ENCODE measurements at regions not wholly inside any gene's neighbourhood (a gene's known extent, or its start where the extent isn't known, plus 50 kb on each side); places are given as distances from the start of the nearest gene placed in this dataset.
"Not testable (repeated sequence)": the region's sequence is repeated elsewhere in the genome, so short reads cannot be mapped to it uniquely, and the experiment has no call there.

DNA sequence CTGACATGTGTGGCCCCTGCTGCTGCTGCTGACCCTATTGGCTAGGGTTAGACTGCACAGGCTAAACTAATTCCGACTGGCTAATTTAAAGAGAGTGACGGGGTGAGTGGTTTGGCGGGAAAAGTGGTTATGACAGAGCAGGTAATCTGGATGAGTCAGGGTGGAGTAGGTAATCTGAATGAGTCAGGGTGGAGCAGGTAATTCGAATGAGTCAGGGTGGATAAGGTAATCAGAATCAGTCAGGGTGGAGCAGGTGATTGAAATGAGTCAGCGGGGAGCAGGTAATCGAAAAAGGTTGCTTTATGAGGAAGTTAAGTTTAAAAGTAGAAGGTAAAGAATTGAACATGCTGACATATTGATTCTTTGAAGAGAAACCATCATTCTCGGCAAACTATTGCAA lies 683.3 kb downstream of the REEP3 start:
- H3K27ac ChIP-seq (ENCODE audit: low read depth in 2 of 2, low read length in 1 of 2); H3K4me1 ChIP-seq (ENCODE audit: control insufficient read depth in 2 of 2, insufficient read depth in 2 of 2, low read length in 1 of 2); H3K9me3 ChIP-seq (ENCODE audit: control insufficient read depth in 2 of 2, insufficient read depth in 1 of 2, low read depth in 1 of 2, low read length in 1 of 2); H3K27me3 ChIP-seq (ENCODE audit: control insufficient read depth in 1 of 2, insufficient read depth in 2 of 2, low read length in 2 of 2); H3K36me3 ChIP-seq (ENCODE audit: control insufficient read depth in 2 of 2, insufficient read depth in 2 of 2, low read length in 1 of 2); H3K4me3 ChIP-seq (ENCODE audit: low read depth in 1 of 2, low read length in 2 of 2): not testable (repeated sequence)
- 83 to 86% methylated on average over 7 of the region's 7 CpGs for WGBS, 2 donors

DNA sequence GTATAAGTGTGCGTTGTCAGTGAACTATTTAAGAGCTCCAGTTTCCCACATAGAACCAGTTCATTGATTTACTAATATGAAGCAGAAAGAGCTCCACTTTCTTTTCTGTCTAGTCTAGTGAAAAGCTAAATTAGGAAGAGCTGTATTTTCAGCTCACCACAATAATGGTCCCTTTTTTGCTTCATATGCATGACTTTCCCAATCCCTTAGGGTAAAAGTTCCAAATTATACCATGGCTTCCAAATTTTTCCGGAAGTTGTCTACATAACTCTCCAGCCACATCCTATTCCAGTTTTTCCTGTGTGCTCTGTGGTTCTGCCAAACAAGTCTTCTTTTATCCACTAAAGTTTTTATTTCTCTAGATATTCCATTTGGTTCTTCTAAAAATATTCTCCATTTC lies 685.2 kb downstream of the REEP3 start:
- WGBS, 2 donors = 78 to 79% methylated on average over 2 of the region's 2 CpGs

DNA sequence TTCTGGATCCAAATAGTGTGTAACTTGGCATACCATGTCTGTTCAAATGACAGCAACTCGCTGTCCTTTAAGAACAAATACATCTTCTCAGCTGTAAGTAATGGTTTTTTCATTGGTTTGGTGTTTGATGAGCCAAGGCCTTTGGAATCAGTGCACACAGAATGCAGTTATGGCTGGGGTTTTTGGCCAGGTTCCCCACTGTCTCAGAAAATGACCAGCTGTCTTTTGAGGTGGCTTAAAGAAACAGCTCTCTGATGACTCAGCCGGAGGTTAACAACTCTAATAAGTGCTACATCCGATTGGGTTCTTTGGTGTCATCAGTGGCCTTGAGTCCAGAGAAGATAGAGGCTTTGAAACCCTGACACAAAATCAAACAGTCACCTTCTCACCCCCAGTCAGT lies 688.4 kb downstream of the REEP3 start:
- Histone ChIP-seq H3K27ac (ENCODE audit: low read depth in 2 of 2, low read length in 1 of 2) (no peak overlapping the region), H3K9me3 (ENCODE audit: control insufficient read depth in 2 of 2, insufficient read depth in 1 of 2, low read depth in 1 of 2, low read length in 1 of 2) (no peaks in the 10 kb centered on the region), H3K36me3 (ENCODE audit: control insufficient read depth in 2 of 2, insufficient read depth in 2 of 2, low read length in 1 of 2) (no peaks in the 10 kb centered on the region), H3K4me1 (ENCODE audit: control insufficient read depth in 2 of 2, insufficient read depth in 2 of 2, low read length in 1 of 2) (no peaks in the 10 kb centered on the region), H3K27me3 (ENCODE audit: control insufficient read depth in 1 of 2, insufficient read depth in 2 of 2, low read length in 2 of 2) (no peaks in the 10 kb centered on the region), H3K4me3 (ENCODE audit: low read depth in 1 of 2, low read length in 2 of 2) (no peak overlapping the region)
- whole genome bisulfite sequencing, 2 donors = 48 to 49% methylated on average over 3 of the region's 3 CpGs

More for the DNA sequence above, 685.2 kb downstream of the REEP3 start:
- no peaks in the 10 kb centered on the region for H3K36me3 ChIP-seq (ENCODE audit: control insufficient read depth in 2 of 2, insufficient read depth in 2 of 2, low read length in 1 of 2)
- H3K9me3 ChIP-seq (ENCODE audit: control insufficient read depth in 2 of 2, insufficient read depth in 1 of 2, low read depth in 1 of 2, low read length in 1 of 2) = no peaks in the 10 kb centered on the region
- H3K27ac ChIP-seq (ENCODE audit: low read depth in 2 of 2, low read length in 1 of 2) = no peak overlapping the region
- no peak overlapping the region for H3K4me3 ChIP-seq (ENCODE audit: low read depth in 1 of 2, low read length in 2 of 2)
- H3K4me1 ChIP-seq (ENCODE audit: control insufficient read depth in 2 of 2, insufficient read depth in 2 of 2, low read length in 1 of 2) = no peaks in the 10 kb centered on the region
- no peaks in the 10 kb centered on the region for H3K27me3 ChIP-seq (ENCODE audit: control insufficient read depth in 1 of 2, insufficient read depth in 2 of 2, low read length in 2 of 2)

DNA sequence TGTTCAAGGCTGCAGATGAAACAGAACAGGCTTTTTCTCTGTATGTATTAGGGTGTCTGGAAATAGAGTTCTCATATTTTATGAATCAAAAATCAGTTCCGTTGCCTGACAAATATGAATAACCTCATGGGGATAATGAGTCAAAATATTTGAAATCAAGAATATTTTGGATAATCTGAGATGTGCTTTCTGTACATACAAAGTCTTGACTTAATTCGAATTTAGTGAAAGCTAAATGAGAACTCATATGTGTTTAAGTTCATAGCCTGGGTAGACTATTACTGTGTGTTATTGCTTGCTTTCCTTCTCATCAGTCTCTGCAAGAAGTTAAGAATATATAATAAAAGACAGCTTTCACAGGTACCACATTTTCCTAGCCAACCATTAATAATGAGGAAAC lies 689.0 kb downstream of the REEP3 start:
- Histone ChIP-seq H3K4me3 (ENCODE audit: low read depth in 1 of 2, low read length in 2 of 2) (no peak overlapping the region), H3K36me3 (ENCODE audit: control insufficient read depth in 2 of 2, insufficient read depth in 2 of 2, low read length in 1 of 2) (no peaks in the 10 kb centered on the region), H3K4me1 (ENCODE audit: control insufficient read depth in 2 of 2, insufficient read depth in 2 of 2, low read length in 1 of 2) (no peaks in the 10 kb centered on the region), H3K27me3 (ENCODE audit: control insufficient read depth in 1 of 2, insufficient read depth in 2 of 2, low read length in 2 of 2) (no peaks in the 10 kb centered on the region), H3K27ac (ENCODE audit: low read depth in 2 of 2, low read length in 1 of 2) (no peak overlapping the region), H3K9me3 (ENCODE audit: control insufficient read depth in 2 of 2, insufficient read depth in 1 of 2, low read depth in 1 of 2, low read length in 1 of 2) (no peaks in the 10 kb centered on the region)
- 73 to 75% methylated on average over 2 of the region's 2 CpGs for WGBS, 2 donors

DNA sequence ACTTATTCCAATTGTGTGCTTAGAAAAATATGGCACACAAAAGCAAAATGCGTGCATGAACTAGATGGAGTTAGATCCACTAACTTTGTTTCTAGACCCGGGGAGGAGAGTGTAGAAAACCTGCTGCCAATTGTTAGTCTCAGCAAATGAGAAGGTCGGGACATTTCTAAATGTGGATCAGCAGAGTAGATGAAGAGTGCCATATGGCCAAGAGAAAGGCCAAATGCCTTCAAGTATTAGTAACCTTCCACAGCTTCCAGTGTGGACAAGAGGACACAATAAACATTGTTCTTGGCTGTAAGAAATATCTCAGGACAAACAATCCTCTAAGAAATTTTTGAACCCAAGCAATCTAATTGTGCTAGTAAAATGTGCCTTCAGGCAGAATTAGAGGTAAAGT lies 690.3 kb downstream of the REEP3 start:
- no peaks in the 10 kb centered on the region for H3K9me3 ChIP-seq (ENCODE audit: control insufficient read depth in 2 of 2, insufficient read depth in 1 of 2, low read depth in 1 of 2, low read length in 1 of 2)
- H3K4me1 ChIP-seq (ENCODE audit: control insufficient read depth in 2 of 2, insufficient read depth in 2 of 2, low read length in 1 of 2) = no peaks in the 10 kb centered on the region
- H3K27ac ChIP-seq (ENCODE audit: low read depth in 2 of 2, low read length in 1 of 2) = no peak overlapping the region
- no peaks in the 10 kb centered on the region for H3K27me3 ChIP-seq (ENCODE audit: control insufficient read depth in 1 of 2, insufficient read depth in 2 of 2, low read length in 2 of 2)
- WGBS, 2 donors = 61 to 64% methylated on average over 3 of the region's 3 CpGs
- no peaks in the 10 kb centered on the region for H3K36me3 ChIP-seq (ENCODE audit: control insufficient read depth in 2 of 2, insufficient read depth in 2 of 2, low read length in 1 of 2)
- H3K4me3 ChIP-seq (ENCODE audit: low read depth in 1 of 2, low read length in 2 of 2) = no peak overlapping the region

DNA sequence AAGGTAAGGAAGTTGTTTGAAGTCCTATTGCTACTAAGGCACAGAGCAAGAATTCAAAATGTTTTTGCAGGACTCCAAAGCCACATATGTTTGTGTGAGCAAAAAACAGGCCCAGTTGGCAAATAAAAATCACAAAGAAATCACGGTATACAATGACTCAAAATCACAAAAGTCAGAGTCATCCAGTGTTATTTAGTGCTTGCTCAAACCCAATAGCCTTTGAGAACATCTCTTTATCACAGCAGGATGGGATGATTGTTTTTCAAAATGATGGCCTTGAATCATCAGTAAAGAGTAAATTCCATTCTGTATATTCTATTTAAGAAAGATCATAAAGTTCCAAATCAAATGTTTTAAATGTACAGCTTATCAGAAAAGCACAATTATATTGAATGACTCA lies 693.9 kb downstream of the REEP3 start:
- no peak overlapping the region for H3K4me3 ChIP-seq (ENCODE audit: low read depth in 1 of 2, low read length in 2 of 2)
- 52 to 62% methylated on average over 1 of the region's 1 CpG for WGBS, 2 donors
- no peaks in the 10 kb centered on the region for H3K36me3 ChIP-seq (ENCODE audit: control insufficient read depth in 2 of 2, insufficient read depth in 2 of 2, low read length in 1 of 2)
- no peak overlapping the region for H3K27ac ChIP-seq (ENCODE audit: low read depth in 2 of 2, low read length in 1 of 2)
- no peaks in the 10 kb centered on the region for H3K4me1 ChIP-seq (ENCODE audit: control insufficient read depth in 2 of 2, insufficient read depth in 2 of 2, low read length in 1 of 2)
- H3K9me3 ChIP-seq (ENCODE audit: control insufficient read depth in 2 of 2, insufficient read depth in 1 of 2, low read depth in 1 of 2, low read length in 1 of 2) = no peaks in the 10 kb centered on the region
- H3K27me3 ChIP-seq (ENCODE audit: control insufficient read depth in 1 of 2, insufficient read depth in 2 of 2, low read length in 2 of 2) = no peaks in the 10 kb centered on the region

DNA sequence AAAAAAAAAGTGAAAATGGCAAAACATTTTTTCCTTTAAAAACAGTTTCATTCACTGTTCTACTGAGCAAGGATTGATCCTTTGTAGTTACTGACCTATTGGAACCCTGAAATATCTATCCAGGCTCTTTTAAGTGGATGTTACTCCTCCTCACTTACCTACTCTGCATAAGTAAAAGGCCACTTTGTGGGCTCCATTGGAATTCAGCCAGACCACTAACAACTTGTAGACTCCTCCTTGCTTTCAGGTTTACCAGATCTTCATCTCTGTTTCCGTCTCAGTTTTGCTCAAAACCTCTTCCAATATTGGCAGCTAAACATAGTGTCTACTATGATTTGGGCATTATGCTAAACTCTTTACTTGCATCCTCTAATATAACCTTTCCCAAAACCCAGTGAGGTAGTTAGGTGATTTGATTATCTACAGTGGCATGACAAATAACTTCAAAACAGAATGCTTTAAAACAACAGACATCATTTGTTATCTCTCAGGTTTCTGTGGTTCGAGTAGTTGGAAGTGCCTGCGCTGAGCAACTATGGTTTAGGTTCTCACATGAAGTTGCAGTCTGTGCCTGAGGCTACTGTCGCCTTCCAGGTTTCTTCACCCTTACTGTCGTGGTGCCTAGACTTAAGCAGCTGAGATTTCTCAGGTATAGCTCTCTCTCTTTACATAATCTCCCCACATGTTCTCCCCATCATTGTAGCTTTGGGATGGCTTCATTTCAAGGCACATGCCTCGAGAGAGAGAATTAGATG lies 698.2 kb downstream of the REEP3 start:
- H3K27ac ChIP-seq (ENCODE audit: low read depth in 2 of 2, low read length in 1 of 2) = no peak overlapping the region
- no peaks in the 10 kb centered on the region for H3K36me3 ChIP-seq (ENCODE audit: control insufficient read depth in 2 of 2, insufficient read depth in 2 of 2, low read length in 1 of 2)
- H3K27me3 ChIP-seq (ENCODE audit: control insufficient read depth in 1 of 2, insufficient read depth in 2 of 2, low read length in 2 of 2) = no peaks in the 10 kb centered on the region
- H3K4me3 ChIP-seq (ENCODE audit: low read depth in 1 of 2, low read length in 2 of 2) = no peak overlapping the region
- H3K9me3 ChIP-seq (ENCODE audit: control insufficient read depth in 2 of 2, insufficient read depth in 1 of 2, low read depth in 1 of 2, low read length in 1 of 2) = peaks cover 0 to 5% of the 10 kb centered on the region in 2 donors
- H3K4me1 ChIP-seq (ENCODE audit: control insufficient read depth in 2 of 2, insufficient read depth in 2 of 2, low read length in 1 of 2) = no peaks in the 10 kb centered on the region
- WGBS, 2 donors = 71 to 75% methylated on average over 6 of the region's 6 CpGs

DNA sequence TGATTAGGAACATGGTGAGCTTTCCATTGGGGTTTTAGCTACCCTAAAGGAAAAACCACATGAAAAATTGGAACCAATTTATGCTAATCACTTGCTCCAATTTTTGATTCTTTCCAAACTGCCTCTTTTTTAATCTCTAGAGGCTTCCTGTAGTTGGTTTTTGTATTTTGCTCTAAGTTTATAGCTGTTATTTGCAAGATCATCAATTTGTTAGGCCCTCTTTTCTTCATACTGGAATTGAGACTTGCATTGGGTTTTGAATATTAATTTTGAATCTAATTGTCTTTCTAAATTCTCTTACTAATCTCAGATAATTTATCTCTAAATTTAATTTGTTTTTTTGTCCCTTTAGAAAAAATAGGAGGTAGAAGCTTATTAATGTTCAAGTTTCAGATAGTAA lies 713.3 kb downstream of the REEP3 start:
- H3K4me3 ChIP-seq (ENCODE audit: low read depth in 1 of 2, low read length in 2 of 2) = no peak overlapping the region
- no peaks in the 10 kb centered on the region for H3K36me3 ChIP-seq (ENCODE audit: control insufficient read depth in 2 of 2, insufficient read depth in 2 of 2, low read length in 1 of 2)
- H3K27me3 ChIP-seq (ENCODE audit: control insufficient read depth in 1 of 2, insufficient read depth in 2 of 2, low read length in 2 of 2) = no peaks in the 10 kb centered on the region
- H3K9me3 ChIP-seq (ENCODE audit: control insufficient read depth in 2 of 2, insufficient read depth in 1 of 2, low read depth in 1 of 2, low read length in 1 of 2) = peaks cover 2 to 4% of the 10 kb centered on the region in 2 donors
- no peaks in the 10 kb centered on the region for H3K4me1 ChIP-seq (ENCODE audit: control insufficient read depth in 2 of 2, insufficient read depth in 2 of 2, low read length in 1 of 2)
- no peak overlapping the region for H3K27ac ChIP-seq (ENCODE audit: low read depth in 2 of 2, low read length in 1 of 2)

DNA sequence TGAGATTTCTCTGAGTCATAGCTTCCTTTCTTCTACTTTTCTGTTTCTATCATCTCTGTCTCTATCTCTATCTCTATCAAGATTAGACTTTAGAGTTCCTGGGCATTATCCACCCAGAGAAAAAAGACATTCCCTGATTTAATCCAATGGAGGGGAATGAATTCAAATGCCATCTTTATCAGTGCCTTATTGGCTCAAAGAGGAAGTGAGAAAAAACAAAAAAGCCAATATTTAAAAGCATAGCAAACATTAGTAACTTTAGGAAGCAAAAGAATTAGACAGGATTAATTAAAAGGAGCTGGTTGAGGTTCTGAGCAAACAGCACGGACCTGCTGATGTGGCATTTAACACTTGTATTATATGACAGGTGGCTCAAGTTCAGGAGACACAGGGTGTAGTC lies 736.5 kb downstream of the REEP3 start:
- WGBS, 2 donors = 52 to 53% methylated on average over 1 of the region's 1 CpG
- Histone ChIP-seq H3K4me1 (ENCODE audit: control insufficient read depth in 2 of 2, insufficient read depth in 2 of 2, low read length in 1 of 2) (no peaks in the 10 kb centered on the region), H3K9me3 (ENCODE audit: control insufficient read depth in 2 of 2, insufficient read depth in 1 of 2, low read depth in 1 of 2, low read length in 1 of 2) (no peaks in the 10 kb centered on the region), H3K4me3 (ENCODE audit: low read depth in 1 of 2, low read length in 2 of 2) (no peak overlapping the region), H3K36me3 (ENCODE audit: control insufficient read depth in 2 of 2, insufficient read depth in 2 of 2, low read length in 1 of 2) (no peaks in the 10 kb centered on the region), H3K27ac (ENCODE audit: low read depth in 2 of 2, low read length in 1 of 2) (no peak overlapping the region), H3K27me3 (ENCODE audit: control insufficient read depth in 1 of 2, insufficient read depth in 2 of 2, low read length in 2 of 2) (no peaks in the 10 kb centered on the region)

DNA sequence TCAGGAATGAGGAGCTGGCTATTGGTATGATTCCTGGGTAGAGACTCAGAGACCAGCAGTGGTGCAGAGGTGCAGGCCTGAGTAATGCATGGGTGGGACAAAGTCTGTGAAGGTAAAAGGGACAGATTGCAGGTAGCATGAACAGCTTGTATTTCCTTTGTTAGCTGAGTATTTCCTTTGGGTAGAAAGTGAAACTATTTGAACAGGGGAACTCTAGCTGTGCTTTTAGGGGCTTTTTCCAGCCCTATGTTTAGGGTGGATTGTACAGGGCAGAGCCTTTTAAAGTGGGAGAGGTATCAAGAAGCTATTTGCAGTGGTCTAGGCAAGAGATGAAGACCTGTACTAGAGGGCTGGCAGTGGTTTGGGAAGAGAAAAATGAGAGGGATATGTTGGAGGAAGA lies 739.9 kb downstream of the REEP3 start:
- H3K4me1 ChIP-seq (ENCODE audit: control insufficient read depth in 2 of 2, insufficient read depth in 2 of 2, low read length in 1 of 2) = no peaks in the 10 kb centered on the region
- no peaks in the 10 kb centered on the region for H3K27me3 ChIP-seq (ENCODE audit: control insufficient read depth in 1 of 2, insufficient read depth in 2 of 2, low read length in 2 of 2)
- H3K9me3 ChIP-seq (ENCODE audit: control insufficient read depth in 2 of 2, insufficient read depth in 1 of 2, low read depth in 1 of 2, low read length in 1 of 2) = no peaks in the 10 kb centered on the region
- no peaks in the 10 kb centered on the region for H3K36me3 ChIP-seq (ENCODE audit: control insufficient read depth in 2 of 2, insufficient read depth in 2 of 2, low read length in 1 of 2)
- no peak overlapping the region for H3K27ac ChIP-seq (ENCODE audit: low read depth in 2 of 2, low read length in 1 of 2)
- H3K4me3 ChIP-seq (ENCODE audit: low read depth in 1 of 2, low read length in 2 of 2) = no peak overlapping the region

Measured in esophagus (tissue), 2 donors.